ENCODE measurements at regions not wholly inside any gene's neighbourhood (a gene's known extent, or its start where the extent isn't known, plus 50 kb on each side); places are given as distances from the start of the nearest gene placed in this dataset.

- TF ChIP-seq CTCF (IDR thresholded peaks at IDR 0.05; ENCODE audit: low read depth, low read length), result no peak
- TF ChIP-seq EZH2phosphoT487 (IDR thresholded peaks at IDR 0.05; ENCODE audit: low read depth), result no peak
Observed at GRCh38 chr15:94639701-94640100, 408.3 kb downstream of the MCTP2 start.

All from OCI-LY3 (cell line).